ENCODE measurements at regions not wholly inside any gene's neighbourhood (a gene's known extent, or its start where the extent isn't known, plus 50 kb on each side); places are given as distances from the start of the nearest gene placed in this dataset.

DNA sequence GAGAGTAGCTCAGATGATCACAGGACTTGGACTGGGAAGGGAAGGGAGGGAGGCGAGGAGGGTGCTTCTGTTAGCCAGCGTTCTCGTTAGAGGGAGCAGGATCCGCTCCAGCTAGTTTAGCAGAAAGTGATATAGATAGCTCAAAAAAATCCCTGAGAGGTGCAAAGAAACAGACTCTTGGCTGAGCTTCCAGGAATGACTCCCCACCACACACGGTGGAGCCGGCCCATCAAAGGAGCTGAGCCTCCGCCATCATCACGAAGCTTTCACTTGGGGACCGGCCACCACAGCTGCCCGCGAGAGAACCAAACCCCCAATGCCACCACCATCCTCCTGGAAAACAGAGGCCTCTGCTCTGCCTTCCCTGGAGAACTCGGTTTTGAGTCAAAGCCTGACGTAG, 124.6 kb upstream of the BCL2L14 start:
- no peak overlapping the region for H3K4me3 ChIP-seq (replicated peaks; ENCODE audit: low read depth, low read length)
- DNase-seq (ENCODE audit: low read depth) = no peak
- no peak for TF ChIP-seq CTCF (IDR thresholded peaks at IDR 0.05; ENCODE audit: low read length, missing control alignments)

- TF ChIP-seq CTCF (IDR thresholded peaks at IDR 0.05; ENCODE audit: low read length, missing control alignments) = no peak
- DNase-seq (ENCODE audit: low read depth) = no peak
- no peak overlapping the region for H3K4me3 ChIP-seq (replicated peaks; ENCODE audit: low read depth, low read length)
These were observed 123.5 kb upstream of the BCL2L14 start for GRCh38 chr12:11947213-11947612.

- no peak for DNase-seq (ENCODE audit: low read depth)
- H3K4me3 ChIP-seq (replicated peaks; ENCODE audit: low read depth, low read length) = no peak overlapping the region
- TF ChIP-seq CTCF (IDR thresholded peaks at IDR 0.05; ENCODE audit: low read length, missing control alignments) = no peak
These were observed 120.9 kb upstream of the BCL2L14 start for GRCh38 chr12:11949738-11950411.

DNA sequence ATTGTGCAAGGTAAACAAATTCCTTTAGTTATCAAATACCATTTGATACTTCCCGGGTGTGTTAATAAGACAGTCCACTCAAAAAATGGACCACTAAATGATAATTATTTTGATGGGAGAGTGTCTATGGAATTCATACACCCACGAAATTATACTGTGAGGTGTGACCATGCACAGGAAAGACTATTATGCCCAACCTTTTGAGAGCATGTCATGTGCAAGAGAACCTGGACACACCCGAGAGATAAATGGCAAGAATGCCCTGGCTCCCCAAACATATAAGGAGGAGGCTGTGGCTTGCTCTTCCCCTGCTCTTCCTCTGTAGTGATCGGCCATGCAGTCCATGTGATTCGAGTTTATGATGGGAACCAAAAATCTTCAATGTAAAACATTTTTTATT, 119.5 kb upstream of the BCL2L14 start:
- no peak for DNase-seq (ENCODE audit: low read depth)
- H3K4me3 ChIP-seq (replicated peaks; ENCODE audit: low read depth, low read length) = no peak overlapping the region
- no peak for TF ChIP-seq CTCF (IDR thresholded peaks at IDR 0.05; ENCODE audit: low read length, missing control alignments)

GRCh38 chr12:11953523-11953922, 117.2 kb upstream of the BCL2L14 start:
- no peak for TF ChIP-seq CTCF (IDR thresholded peaks at IDR 0.05; ENCODE audit: low read length, missing control alignments)
- no peak for DNase-seq (ENCODE audit: low read depth)
- no peak overlapping the region for H3K4me3 ChIP-seq (replicated peaks; ENCODE audit: low read depth, low read length)

- no peak for DNase-seq (ENCODE audit: low read depth)
- no peak for TF ChIP-seq CTCF (IDR thresholded peaks at IDR 0.05; ENCODE audit: low read length, missing control alignments)
- no peak overlapping the region for H3K4me3 ChIP-seq (replicated peaks; ENCODE audit: low read depth, low read length)
These were observed 116.6 kb upstream of the BCL2L14 start for GRCh38 chr12:11954181-11954580.
